ENCODE measurements at regions not wholly inside any gene's neighbourhood (a gene's known extent, or its start where the extent isn't known, plus 50 kb on each side); places are given as distances from the start of the nearest gene placed in this dataset.
"Not testable (repeated sequence)": the region's sequence is repeated elsewhere in the genome, so short reads cannot be mapped to it uniquely, and the experiment has no call there.

- H3K36me3 Mint-ChIP-seq = peaks cover 52 to 66% of the 10 kb centered on the region in 2 donors
- DNase-seq, H3K27ac Mint-ChIP-seq: not testable (repeated sequence)
These were observed 62.6 kb upstream of the BDH1 start for GRCh38 chr3:197618408-197618807.

GRCh38 chr3:197615430-197615829 lies 59.7 kb upstream of the BDH1 start:
- no peaks in the 10 kb centered on the region for H3K27me3 Mint-ChIP-seq
- peaks cover 55 to 70% of the 10 kb centered on the region in 2 donors for H3K36me3 Mint-ChIP-seq
- no peak overlapping the region for H3K27ac Mint-ChIP-seq
- DNase-seq (no peak), ATAC-seq (replicated peaks) (no peak)
- peaks cover 0 to 7% of the 10 kb centered on the region in 2 donors for H3K9me3 Mint-ChIP-seq
- H3K4me1 Mint-ChIP-seq = no peaks in the 10 kb centered on the region
- no peak overlapping the region for H3K4me3 Mint-ChIP-seq

More at GRCh38 chr3:197618408-197618807, 62.6 kb upstream of the BDH1 start:
- H3K9me3 Mint-ChIP-seq; ATAC-seq (replicated peaks); H3K27me3 Mint-ChIP-seq; H3K4me1 Mint-ChIP-seq; H3K4me3 Mint-ChIP-seq: not testable (repeated sequence)

GRCh38 chr3:197614134-197614533 lies 58.4 kb upstream of the BDH1 start:
- not testable (repeated sequence) for H3K9me3 Mint-ChIP-seq; H3K27me3 Mint-ChIP-seq; DNase-seq; H3K27ac Mint-ChIP-seq; H3K4me3 Mint-ChIP-seq; ATAC-seq (replicated peaks); H3K4me1 Mint-ChIP-seq
- peaks cover 58 to 74% of the 10 kb centered on the region in 2 donors for H3K36me3 Mint-ChIP-seq

DNA sequence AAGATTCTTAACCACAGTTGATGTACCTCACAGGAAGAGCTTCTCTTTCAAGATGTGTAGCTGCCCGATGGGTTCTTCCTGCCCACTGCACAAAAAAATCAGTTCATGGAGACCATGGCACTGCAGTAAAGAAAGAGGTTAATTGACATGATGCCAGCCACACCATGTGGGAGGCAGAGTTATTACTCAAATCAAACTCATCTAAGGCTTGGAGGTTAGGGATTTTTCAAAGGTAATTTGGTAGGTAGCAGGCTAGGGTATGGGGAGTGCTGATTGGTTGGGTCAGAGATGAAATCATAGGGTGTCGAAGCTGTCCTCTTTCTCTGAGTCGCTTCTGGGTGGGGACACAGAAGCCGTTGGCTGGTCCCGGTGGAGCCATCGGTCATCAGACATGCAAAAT lies 57.4 kb upstream of the BDH1 start:
- no peak for ATAC-seq (replicated peaks)
- H3K4me1 Mint-ChIP-seq = no peaks in the 10 kb centered on the region
- H3K27me3 Mint-ChIP-seq = no peaks in the 10 kb centered on the region
- DNase-seq = no peak
- H3K9me3 Mint-ChIP-seq = peaks cover 0 to 7% of the 10 kb centered on the region in 2 donors
- H3K4me3 Mint-ChIP-seq = no peak overlapping the region
- peaks cover 59 to 72% of the 10 kb centered on the region in 2 donors for H3K36me3 Mint-ChIP-seq
- no peak overlapping the region for H3K27ac Mint-ChIP-seq

DNA sequence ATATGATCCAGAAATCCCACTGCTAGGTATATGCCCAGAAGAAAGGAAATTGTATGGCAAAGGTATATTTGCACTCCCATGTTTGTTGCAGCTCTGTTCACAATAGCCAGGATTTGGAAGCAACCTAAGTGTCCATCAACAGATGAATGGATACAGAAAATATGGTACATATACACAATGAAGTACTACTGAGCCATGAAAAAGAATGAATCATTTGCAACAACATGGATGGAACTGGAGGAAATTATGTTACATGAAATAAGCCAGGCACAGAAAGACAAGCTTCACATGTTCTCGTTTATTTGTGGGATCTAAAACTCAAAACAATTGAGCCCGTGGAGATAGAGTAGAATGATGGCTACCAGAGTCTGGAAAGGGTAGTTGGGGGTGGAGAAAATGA lies 55.5 kb upstream of the BDH1 start:
- ATAC-seq (replicated peaks) (no peak), DNase-seq (no peak)
- no peaks in the 10 kb centered on the region for H3K27me3 Mint-ChIP-seq
- H3K27ac Mint-ChIP-seq = no peak overlapping the region
- no peaks in the 10 kb centered on the region for H3K4me1 Mint-ChIP-seq
- peaks cover 59 to 74% of the 10 kb centered on the region in 2 donors for H3K36me3 Mint-ChIP-seq
- peaks cover 0 to 5% of the 10 kb centered on the region in 2 donors for H3K9me3 Mint-ChIP-seq
- H3K4me3 Mint-ChIP-seq = no peak overlapping the region

- no peak overlapping the region for H3K4me3 Mint-ChIP-seq
These were observed 50.7 kb upstream of the BDH1 start for GRCh38 chr3:197606468-197606867.

More at GRCh38 chr3:197606468-197606867, 50.7 kb upstream of the BDH1 start:
- H3K27ac Mint-ChIP-seq = no peak overlapping the region
- ATAC-seq (replicated peaks) (no peak), DNase-seq (no peak)
- H3K4me1 Mint-ChIP-seq = peaks cover 0 to 2% of the 10 kb centered on the region in 2 donors
- peaks cover 38 to 62% of the 10 kb centered on the region in 2 donors for H3K36me3 Mint-ChIP-seq
- no peaks in the 10 kb centered on the region for H3K27me3 Mint-ChIP-seq
- H3K9me3 Mint-ChIP-seq = no peaks in the 10 kb centered on the region
